ENCODE measurements at regions not wholly inside any gene's neighbourhood (a gene's known extent, or its start where the extent isn't known, plus 50 kb on each side); places are given as distances from the start of the nearest gene placed in this dataset.

GRCh38 chr11:116134450-116134849, 630.2 kb upstream of the CADM1 start:
- H3K27ac Mint-ChIP-seq: no peak overlapping the region
- TF ChIP-seq CTCF (IDR thresholded peaks at IDR 0.05; ENCODE audit: unreplicated experiment): no peak
- H3K4me3 Mint-ChIP-seq (ENCODE audit: low read depth): no peak overlapping the region
- H3K9me3 Mint-ChIP-seq (ENCODE audit: low read depth): no peaks in the 10 kb centered on the region
- H3K4me1 Mint-ChIP-seq (ENCODE audit: low read depth): peaks cover 8% of the 10 kb centered on the region
- DNase-seq (ENCODE audit: low spot score, unreplicated experiment): no peak
- H3K36me3 Mint-ChIP-seq (ENCODE audit: insufficient read depth): no peaks in the 10 kb centered on the region
- peaks cover 15% of the 10 kb centered on the region for H3K27me3 Mint-ChIP-seq

GRCh38 chr11:116132273-116132978, 628.2 kb upstream of the CADM1 start:
- Mint-ChIP-seq H3K4me3 (ENCODE audit: low read depth) (no peak overlapping the region), H3K27me3 (peaks cover 21% of the 10 kb centered on the region), H3K36me3 (ENCODE audit: insufficient read depth) (no peaks in the 10 kb centered on the region), H3K27ac (no peak overlapping the region), H3K9me3 (ENCODE audit: low read depth) (no peaks in the 10 kb centered on the region), H3K4me1 (ENCODE audit: low read depth) (peaks cover 6% of the 10 kb centered on the region)
- DNase-seq (ENCODE audit: low spot score, unreplicated experiment): no peak
- no peak for TF ChIP-seq CTCF (IDR thresholded peaks at IDR 0.05; ENCODE audit: unreplicated experiment)

- H3K27ac Mint-ChIP-seq: no peak overlapping the region
- no peak for DNase-seq (ENCODE audit: low spot score, unreplicated experiment)
- H3K36me3 Mint-ChIP-seq (ENCODE audit: insufficient read depth): no peaks in the 10 kb centered on the region
- peaks cover 6% of the 10 kb centered on the region for H3K4me1 Mint-ChIP-seq (ENCODE audit: low read depth)
- H3K4me3 Mint-ChIP-seq (ENCODE audit: low read depth): no peak overlapping the region
- TF ChIP-seq CTCF (IDR thresholded peaks at IDR 0.05; ENCODE audit: unreplicated experiment): no peak
- no peaks in the 10 kb centered on the region for H3K9me3 Mint-ChIP-seq (ENCODE audit: low read depth)
- peaks cover 25% of the 10 kb centered on the region for H3K27me3 Mint-ChIP-seq
These were observed 625.9 kb upstream of the CADM1 start for GRCh38 chr11:116130122-116130521.

- no peaks in the 10 kb centered on the region for H3K36me3 Mint-ChIP-seq (ENCODE audit: insufficient read depth)
- no peak for DNase-seq (ENCODE audit: low spot score, unreplicated experiment)
- no peak for TF ChIP-seq CTCF (IDR thresholded peaks at IDR 0.05; ENCODE audit: unreplicated experiment)
- H3K27me3 Mint-ChIP-seq: peaks cover 26% of the 10 kb centered on the region
- no peaks in the 10 kb centered on the region for H3K9me3 Mint-ChIP-seq (ENCODE audit: low read depth)
- H3K4me1 Mint-ChIP-seq (ENCODE audit: low read depth): peaks cover 6% of the 10 kb centered on the region
- no peak overlapping the region for H3K27ac Mint-ChIP-seq
- H3K4me3 Mint-ChIP-seq (ENCODE audit: low read depth): no peak overlapping the region
These were observed 625.2 kb upstream of the CADM1 start for GRCh38 chr11:116129456-116129855.

DNA sequence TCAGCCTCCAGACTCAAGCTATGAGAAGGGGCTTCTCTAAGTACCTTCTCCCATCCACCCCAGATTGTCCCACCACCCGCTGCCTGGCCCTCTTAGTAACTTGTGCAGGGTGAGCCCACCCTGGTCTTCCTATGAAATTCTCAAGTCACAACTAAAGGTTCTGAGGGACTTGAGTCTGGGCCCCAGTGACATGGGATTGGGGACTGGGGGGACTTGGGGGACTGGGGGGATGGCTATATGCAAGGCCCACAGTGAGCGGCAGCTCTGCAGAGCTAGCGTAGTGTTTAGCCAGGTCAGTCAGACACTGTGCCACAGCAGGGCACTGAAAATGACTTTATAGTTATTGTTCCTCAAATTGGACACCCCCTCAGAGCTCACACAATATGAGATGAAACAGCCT, 622.3 kb upstream of the CADM1 start:
- no peak for DNase-seq (ENCODE audit: low spot score, unreplicated experiment)
- Mint-ChIP-seq H3K27ac (no peak overlapping the region), H3K27me3 (peaks cover 18% of the 10 kb centered on the region), H3K4me1 (ENCODE audit: low read depth) (no peaks in the 10 kb centered on the region), H3K4me3 (ENCODE audit: low read depth) (no peak overlapping the region), H3K9me3 (ENCODE audit: low read depth) (no peaks in the 10 kb centered on the region), H3K36me3 (ENCODE audit: insufficient read depth) (no peaks in the 10 kb centered on the region)
- no peak for TF ChIP-seq CTCF (IDR thresholded peaks at IDR 0.05; ENCODE audit: unreplicated experiment)

All from progenitor cell of endocrine pancreas (in vitro differentiated cells).